GM19468 (cell line): ENCODE measurements at regions not wholly inside any gene's neighbourhood (a gene's known extent, or its start where the extent isn't known, plus 50 kb on each side); places are given as distances from the start of the nearest gene placed in this dataset.

Experiments used
- ATAC-seq: cut with Tn5 transposase; IDR thresholded peaks from one replicate; pipeline ENCODE4 v1.9.1; 2021; ENCODE audit warnings: mild to moderate bottlenecking, moderate library complexity, moderate number of reproducible peaks; ENCODE audit not compliant: unreplicated experiment; ENCODE audit errors: extremely low read depth

GRCh38 chr2:234627308-234627707 is 130.4 kb upstream of the ARL4C start:
- no peak for ATAC-seq

DNA sequence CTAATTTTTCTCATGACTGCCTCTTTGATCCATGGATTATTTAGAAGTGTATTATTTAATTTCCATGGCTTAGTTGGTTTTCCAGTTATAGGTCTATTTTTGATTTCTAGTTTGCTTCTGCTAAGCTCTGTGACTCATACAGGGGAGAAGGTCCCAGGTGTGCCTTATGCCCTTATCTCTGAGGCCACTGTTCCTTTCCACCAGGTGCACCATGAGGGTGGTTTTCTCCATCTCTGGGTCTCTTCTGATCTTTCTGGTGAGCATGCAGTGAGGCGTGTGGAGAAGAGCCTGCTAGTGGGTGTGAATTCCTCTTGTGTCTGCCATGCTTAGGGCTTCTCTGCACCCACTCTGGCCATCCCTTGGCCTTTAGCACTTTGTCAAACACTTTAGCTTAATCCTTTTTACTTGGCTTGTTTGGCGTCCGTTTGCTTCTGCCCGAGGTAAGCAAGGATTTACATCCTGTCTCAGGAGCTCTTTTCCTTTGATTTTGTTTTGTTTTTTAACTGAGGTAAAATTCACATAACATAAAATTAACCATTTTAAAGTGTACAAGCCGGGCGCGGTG is 129.8 kb upstream of the ARL4C start:
- no peak for ATAC-seq

GRCh38 chr2:234625626-234626250 is 128.9 kb upstream of the ARL4C start:
- no peak for ATAC-seq

DNA sequence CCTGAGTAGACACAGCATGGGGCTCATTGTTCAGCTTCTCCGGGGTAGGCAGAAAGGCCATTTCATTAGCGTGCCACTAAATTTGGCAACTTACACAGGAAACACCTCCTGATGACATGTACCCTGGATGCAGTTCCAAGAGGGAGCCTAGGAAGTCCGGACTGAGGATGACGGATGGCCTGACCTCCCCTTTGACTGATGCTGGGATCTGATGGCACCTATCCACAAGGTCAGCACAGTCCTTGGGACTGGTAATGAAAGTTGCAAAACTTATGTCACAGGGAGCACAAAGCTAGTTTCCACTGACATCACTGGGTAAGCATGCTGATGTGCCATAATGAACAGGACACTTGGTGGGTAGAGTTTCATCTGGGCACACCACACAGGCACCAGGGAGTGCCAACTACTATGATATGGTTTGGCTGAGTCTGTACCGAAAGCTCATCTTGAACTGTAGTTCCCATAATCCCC is 126.7 kb upstream of the ARL4C start:
- no peak for ATAC-seq

DNA sequence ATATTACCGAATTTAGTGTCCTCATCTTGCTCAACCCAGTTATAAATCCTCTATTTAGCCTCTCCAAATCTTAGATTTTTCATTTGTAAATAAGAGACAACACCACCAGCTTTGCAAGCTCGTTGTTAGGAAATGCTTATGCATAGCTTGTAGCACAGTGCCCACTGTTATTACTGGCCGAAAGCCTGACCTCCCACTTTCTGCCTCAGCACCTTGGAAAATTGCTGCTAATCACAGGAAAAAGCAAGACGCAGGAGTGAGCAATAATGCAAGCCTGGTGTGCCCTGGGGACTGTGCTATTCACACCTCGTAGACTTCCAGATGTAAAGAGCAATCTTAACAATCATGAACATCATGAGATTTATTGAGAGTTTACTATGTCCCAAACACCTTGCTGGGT is 124.2 kb upstream of the ARL4C start:
- no peak for ATAC-seq

- ATAC-seq = no peak
Measured at GRCh38 chr2:234620018-234620417, 123.1 kb upstream of the ARL4C start.

- ATAC-seq = no peak
Measured at GRCh38 chr2:234615643-234616356, 118.9 kb upstream of the ARL4C start.

DNA sequence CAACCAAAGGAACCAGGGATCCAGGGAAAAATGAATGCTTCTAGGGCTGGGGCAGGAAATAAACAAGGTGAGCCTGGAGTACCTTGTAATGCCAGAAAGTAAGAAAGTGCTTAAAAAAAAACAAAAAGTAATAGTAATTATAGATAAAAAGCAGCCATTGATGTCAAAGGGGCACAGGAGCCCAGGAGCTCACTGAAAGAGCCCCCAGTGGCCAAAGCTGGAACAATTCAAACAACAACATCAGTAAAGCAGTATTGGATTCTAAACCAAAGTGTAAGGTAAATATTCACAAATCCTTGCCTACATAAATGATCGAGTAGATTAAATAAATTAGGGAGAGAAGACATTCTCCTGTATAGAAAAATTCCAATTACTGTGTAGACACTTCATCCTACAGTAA is 114.3 kb upstream of the ARL4C start:
- ATAC-seq = no peak

GRCh38 chr2:234608946-234609345 is 112.1 kb upstream of the ARL4C start:
- ATAC-seq = no peak

- ATAC-seq = no peak
Measured at GRCh38 chr2:234607691-234608090, 110.8 kb upstream of the ARL4C start.

- no peak for ATAC-seq
Measured at GRCh38 chr2:234606896-234607295, 110.0 kb upstream of the ARL4C start.

GRCh38 chr2:234603619-234604018 is 106.7 kb upstream of the ARL4C start:
- no peak for ATAC-seq

GRCh38 chr2:234601213-234601612 is 104.3 kb upstream of the ARL4C start:
- no peak for ATAC-seq

DNA sequence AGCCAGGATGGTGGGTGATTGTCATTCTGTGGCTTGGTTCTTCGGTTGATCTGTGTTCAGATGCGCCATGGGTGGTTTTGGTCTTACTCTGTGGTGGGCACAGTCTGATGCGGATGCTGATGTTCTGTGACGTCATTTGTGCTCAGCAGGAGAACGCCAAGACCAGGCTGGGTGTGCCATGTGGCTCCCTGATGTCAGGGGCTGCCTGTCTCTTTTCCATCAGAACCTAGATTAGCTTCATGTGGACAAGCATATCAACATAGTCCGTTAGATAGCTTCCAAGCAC is 100.6 kb upstream of the ARL4C start:
- no peak for ATAC-seq

DNA sequence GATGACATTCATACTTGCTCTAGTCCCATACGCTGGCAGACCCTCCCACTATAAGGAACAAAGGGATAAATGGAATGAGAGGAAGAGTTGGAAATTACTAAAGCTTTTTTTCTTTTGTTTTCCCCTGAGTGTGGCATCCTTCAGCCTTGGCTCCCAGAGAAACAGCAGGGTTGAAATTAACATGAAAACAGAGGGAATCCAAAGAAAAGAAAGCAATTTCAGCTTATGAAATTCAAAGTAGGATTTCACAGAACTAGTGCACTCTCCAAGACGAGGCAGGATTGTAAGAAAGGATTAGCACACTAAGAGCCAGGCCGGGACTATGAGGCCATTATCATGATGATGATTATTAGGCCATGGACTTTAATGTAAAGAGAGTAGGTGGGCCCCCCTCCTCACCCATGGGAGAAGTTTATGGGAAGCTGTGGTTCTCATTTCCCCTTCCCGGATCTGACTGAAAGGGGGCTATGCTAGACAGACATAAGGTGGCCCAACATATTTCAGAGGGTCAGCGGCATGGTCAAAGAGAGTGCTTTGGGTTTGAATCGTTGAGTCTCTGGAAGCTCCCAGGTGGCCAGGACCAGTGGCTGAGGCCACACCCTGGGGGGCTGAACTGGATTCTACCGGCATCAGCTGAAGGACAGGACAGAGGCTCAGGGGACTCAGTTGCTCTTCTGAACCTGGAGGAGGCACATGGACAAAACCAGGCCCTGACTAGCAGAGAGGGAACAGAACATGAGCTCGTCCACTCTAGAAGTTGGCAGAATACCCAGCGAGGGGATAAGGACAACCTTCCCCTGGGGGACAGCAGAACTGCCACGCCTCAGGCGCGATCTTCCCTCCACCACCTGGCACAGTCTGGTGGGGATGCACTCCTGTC is 100.1 kb upstream of the ARL4C start:
- ATAC-seq = no peak

- no peak for ATAC-seq
Measured at GRCh38 chr2:234595829-234596228, 98.9 kb upstream of the ARL4C start.

GRCh38 chr2:234594715-234595114 is 97.8 kb upstream of the ARL4C start:
- ATAC-seq = no peak

- no peak for ATAC-seq
Measured at GRCh38 chr2:234593636-234594035, 96.8 kb upstream of the ARL4C start.

- ATAC-seq = no peak
Measured at GRCh38 chr2:234592541-234592940, 95.7 kb upstream of the ARL4C start.

DNA sequence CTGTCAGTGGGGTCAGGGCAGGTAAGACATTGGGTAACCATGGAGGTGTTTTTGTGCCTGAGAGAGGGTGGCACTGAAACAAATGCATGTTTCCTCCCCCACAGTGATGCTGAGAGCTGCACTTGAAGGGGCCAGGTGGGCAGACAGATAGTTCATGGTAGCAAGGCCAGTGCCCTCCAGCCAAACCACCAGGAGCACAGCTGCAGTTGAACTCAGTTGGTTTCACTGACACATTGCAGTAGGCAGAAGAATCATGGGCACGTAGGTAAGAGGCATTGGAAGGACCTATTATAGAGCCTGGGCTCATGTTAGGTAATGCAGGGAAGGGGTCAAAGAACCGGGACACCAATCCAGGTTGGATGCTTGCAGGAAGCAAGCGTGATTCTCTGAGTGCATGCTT is 93.2 kb upstream of the ARL4C start:
- no peak for ATAC-seq

- no peak for ATAC-seq
Measured at GRCh38 chr2:234588054-234588430, 91.2 kb upstream of the ARL4C start.
